Adrenal gland (tissue), 5 donors: ENCODE measurements at regions not wholly inside any gene's neighbourhood (a gene's known extent, or its start where the extent isn't known, plus 50 kb on each side); places are given as distances from the start of the nearest gene placed in this dataset.

ENCODE experiments used
- CTCF ChIP-seq, 6 experiments: fragments of 450-650 bp in 4 of 6; fragments of 200-600 bp in 2 of 6; sonication (generic) in 1 of 6; IDR thresholded peaks; 1 replicate in 5 of 6; 2 replicates in 1 of 6; pipeline versions ENCODE4 v1.5.1 to v1.8.0; 2016 to 2021; ENCODE audit warnings: antibody characterized with exemption in 6 of 6, mild to moderate bottlenecking in 2 of 6, moderate library complexity in 1 of 6
- POLR2A ChIP-seq, 2 donors: fragments of 450-650 bp; IDR thresholded peaks; one replicate each; pipeline ENCODE4 v1.6.1; 2017; ENCODE audit warnings: antibody characterized with exemption in 2 of 2, mild to moderate bottlenecking in 2 of 2, moderate library complexity in 1 of 2
- donor health status: DM: no; HTN: no; CAD: no.

GRCh38 chr9:20264896-20265295 lies 357.4 kb downstream of the MLLT3 start:
- TF ChIP-seq CTCF (IDR thresholded peaks at IDR 0.05) (no peak), POLR2A (IDR thresholded peaks at IDR 0.05) (no peak)
